HG03159 (cell line): ENCODE measurements at regions not wholly inside any gene's neighbourhood (a gene's known extent, or its start where the extent isn't known, plus 50 kb on each side); places are given as distances from the start of the nearest gene placed in this dataset.

Experiments used
- ATAC-seq: cut with Tn5 transposase; IDR thresholded peaks from one replicate; pipeline ENCODE4 v1.9.1; 2021; ENCODE audit warnings: mild to moderate bottlenecking, moderate library complexity; ENCODE audit not compliant: unreplicated experiment

GRCh38 chr15:47473832-47474231 lies 243.5 kb upstream of the SEMA6D start:
- no peak for ATAC-seq

- no peak for ATAC-seq
Measured at GRCh38 chr15:47475336-47475735, 242.0 kb upstream of the SEMA6D start.

- ATAC-seq, result no peak
Measured at GRCh38 chr15:47477341-47477740, 240.0 kb upstream of the SEMA6D start.

GRCh38 chr15:47484059-47484458 lies 233.2 kb upstream of the SEMA6D start:
- ATAC-seq, result no peak

GRCh38 chr15:47484997-47485396 lies 232.3 kb upstream of the SEMA6D start:
- no peak for ATAC-seq

GRCh38 chr15:47485419-47485818 lies 231.9 kb upstream of the SEMA6D start:
- no peak for ATAC-seq

- no peak for ATAC-seq
Measured at GRCh38 chr15:47486040-47486439, 231.3 kb upstream of the SEMA6D start.

- no peak for ATAC-seq
Measured at GRCh38 chr15:47492195-47492594, 225.1 kb upstream of the SEMA6D start.

- no peak for ATAC-seq
Measured at GRCh38 chr15:47493357-47494247, 223.7 kb upstream of the SEMA6D start.

GRCh38 chr15:47496343-47497185 lies 220.7 kb upstream of the SEMA6D start:
- no peak for ATAC-seq

GRCh38 chr15:47500842-47501241 lies 216.5 kb upstream of the SEMA6D start:
- ATAC-seq, result no peak

- ATAC-seq, result no peak
Measured at GRCh38 chr15:47502041-47502440, 215.3 kb upstream of the SEMA6D start.

- no peak for ATAC-seq
Measured at GRCh38 chr15:47503876-47504275, 213.4 kb upstream of the SEMA6D start.

- ATAC-seq, result no peak
Measured at GRCh38 chr15:47504624-47505256, 212.6 kb upstream of the SEMA6D start.

- ATAC-seq, result no peak
Measured at GRCh38 chr15:47505712-47506328, 211.5 kb upstream of the SEMA6D start.

GRCh38 chr15:47506329-47507100 lies 210.8 kb upstream of the SEMA6D start:
- no peak for ATAC-seq

- ATAC-seq, result no peak
Measured at GRCh38 chr15:47507221-47507985, 209.9 kb upstream of the SEMA6D start.

- no peak for ATAC-seq
Measured at GRCh38 chr15:47511261-47511660, 206.0 kb upstream of the SEMA6D start.

GRCh38 chr15:47513471-47513870 lies 203.8 kb upstream of the SEMA6D start:
- no peak for ATAC-seq
